MM.1S (cell line): ENCODE measurements at regions not wholly inside any gene's neighbourhood (a gene's known extent, or its start where the extent isn't known, plus 50 kb on each side); places are given as distances from the start of the nearest gene placed in this dataset.

Experiments used
- CTCF ChIP-seq: fragments of 300-600 bp; sonication (generic); IDR thresholded peaks from 2 replicates; pipeline ENCODE4 v1.5.1; 2016; ENCODE audit warnings: antibody characterized with exemption, low read length, mixed read lengths
- EZH2 ChIP-seq: fragments of 300-600 bp; sonication (generic); optimal IDR thresholded peaks from 2 replicates; pipeline ENCODE3; 2017; ENCODE audit warnings: low read depth, mild to moderate bottlenecking, antibody characterized with exemption, low read length, mixed read lengths

- TF ChIP-seq CTCF (no peak), EZH2 (no peak)
These were observed 70.3 kb upstream of the DBX2 start for GRCh38 chr12:45121224-45121623.
